ENCODE measurements at regions not wholly inside any gene's neighbourhood (a gene's known extent, or its start where the extent isn't known, plus 50 kb on each side); places are given as distances from the start of the nearest gene placed in this dataset.
"Not testable (repeated sequence)": the region's sequence is repeated elsewhere in the genome, so short reads cannot be mapped to it uniquely, and the experiment has no call there.

DNA sequence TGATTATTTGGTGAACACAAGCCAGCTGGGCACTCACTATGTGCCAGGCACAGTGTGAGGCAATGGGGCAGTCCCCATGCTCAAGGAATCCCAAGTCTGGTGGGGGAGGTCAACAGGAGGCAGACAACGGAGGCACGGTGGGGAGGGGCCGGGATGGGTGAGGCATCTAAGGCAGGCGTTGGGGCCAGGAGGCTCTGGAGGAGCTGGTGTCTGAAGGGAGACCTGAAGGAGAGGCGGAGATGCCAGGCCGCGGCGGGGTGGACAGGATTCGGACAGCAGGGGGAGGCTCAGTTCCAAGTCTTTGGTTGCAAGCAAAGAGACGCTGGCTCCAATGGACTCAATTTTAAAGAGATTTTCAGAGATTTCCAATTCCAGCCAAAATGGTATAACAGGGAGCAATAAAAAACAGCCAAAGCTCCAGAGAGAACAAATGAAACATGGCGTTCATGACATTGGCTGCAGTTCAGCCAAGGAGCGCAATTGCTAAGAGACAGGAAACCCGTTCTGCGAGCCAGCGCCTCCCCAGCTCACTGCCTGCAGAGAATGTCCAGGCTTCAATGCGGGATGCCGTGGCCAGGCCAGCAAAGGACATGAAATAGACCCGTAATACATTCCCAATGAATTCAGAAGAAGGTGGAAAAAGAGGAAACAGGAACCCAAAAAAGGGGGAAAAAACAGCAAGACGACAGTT is 105.2 kb upstream of the LRPAP1 start:
- H3K27ac ChIP-seq (ENCODE audit: low read depth, low read length), result no peak overlapping the region
- TF ChIP-seq, protein P1, sequence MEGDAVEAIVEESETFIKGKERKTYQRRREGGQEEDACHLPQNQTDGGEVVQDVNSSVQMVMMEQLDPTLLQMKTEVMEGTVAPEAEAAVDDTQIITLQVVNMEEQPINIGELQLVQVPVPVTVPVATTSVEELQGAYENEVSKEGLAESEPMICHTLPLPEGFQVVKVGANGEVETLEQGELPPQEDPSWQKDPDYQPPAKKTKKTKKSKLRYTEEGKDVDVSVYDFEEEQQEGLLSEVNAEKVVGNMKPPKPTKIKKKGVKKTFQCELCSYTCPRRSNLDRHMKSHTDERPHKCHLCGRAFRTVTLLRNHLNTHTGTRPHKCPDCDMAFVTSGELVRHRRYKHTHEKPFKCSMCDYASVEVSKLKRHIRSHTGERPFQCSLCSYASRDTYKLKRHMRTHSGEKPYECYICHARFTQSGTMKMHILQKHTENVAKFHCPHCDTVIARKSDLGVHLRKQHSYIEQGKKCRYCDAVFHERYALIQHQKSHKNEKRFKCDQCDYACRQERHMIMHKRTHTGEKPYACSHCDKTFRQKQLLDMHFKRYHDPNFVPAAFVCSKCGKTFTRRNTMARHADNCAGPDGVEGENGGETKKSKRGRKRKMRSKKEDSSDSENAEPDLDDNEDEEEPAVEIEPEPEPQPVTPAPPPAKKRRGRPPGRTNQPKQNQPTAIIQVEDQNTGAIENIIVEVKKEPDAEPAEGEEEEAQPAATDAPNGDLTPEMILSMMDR (IDR thresholded peaks at IDR 0.05; ENCODE audit: insufficient read depth, low read length, poor library complexity, severe bottlenecking), result no peak
- TF ChIP-seq EZH2phosphoT487 (conservative IDR thresholded peaks at IDR 0.05; ENCODE audit: low read length), result no peak

DNA sequence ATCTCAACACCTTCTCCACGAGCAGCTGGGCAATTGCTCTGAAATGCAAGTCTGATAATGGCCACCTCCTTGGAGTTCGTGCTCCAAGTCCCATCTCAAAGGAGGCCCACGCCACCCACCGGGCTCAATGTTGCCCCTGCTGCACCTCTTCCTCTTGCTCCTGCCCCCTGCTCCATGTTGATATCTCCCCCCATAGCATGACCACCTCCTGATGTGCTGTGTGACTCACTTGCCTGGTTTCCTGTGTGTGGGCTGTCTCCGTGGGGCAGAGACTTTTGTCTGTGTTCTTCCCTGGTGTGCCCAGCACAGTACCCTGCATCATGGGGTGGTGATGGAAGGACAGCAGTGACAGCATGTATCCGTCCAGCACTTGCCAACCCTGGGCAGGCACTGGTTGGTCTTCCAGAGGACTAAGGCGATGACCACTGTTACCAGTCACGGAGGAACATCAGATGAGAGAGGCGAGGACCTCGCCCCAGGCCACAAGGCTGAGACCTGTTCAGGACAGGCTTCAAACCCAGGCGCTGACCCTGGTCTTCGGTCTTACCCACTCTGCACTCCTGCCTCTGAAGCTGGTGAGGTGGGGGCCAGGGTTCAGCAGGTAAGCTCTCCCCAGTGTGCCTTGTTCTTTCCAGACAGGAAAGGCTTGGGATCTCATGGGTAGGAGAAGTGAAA is 104.6 kb upstream of the LRPAP1 start:
- H3K36me3 ChIP-seq (ENCODE audit: low read length), result no peaks in the 10 kb centered on the region
- H3F3A ChIP-seq (ENCODE audit: insufficient read depth), result no peaks in the 10 kb centered on the region
- no peaks in the 10 kb centered on the region for H3K9me2 ChIP-seq (replicated peaks; ENCODE audit: insufficient read depth, low read length)
- H3K4me3 ChIP-seq (ENCODE audit: insufficient read depth, low read length, poor library complexity, severe bottlenecking), result no peak overlapping the region
- H3K4me2 ChIP-seq (ENCODE audit: low read depth, low read length, poor library complexity, severe bottlenecking), result no peak overlapping the region
- no peaks in the 10 kb centered on the region for H3K9me3 ChIP-seq (ENCODE audit: insufficient read depth, low read length)
- TF ChIP-seq, protein P1 (IDR thresholded peaks at IDR 0.05; ENCODE audit: insufficient read depth, low read length, poor library complexity, severe bottlenecking), result no peak
- TF ChIP-seq EZH2phosphoT487 (conservative IDR thresholded peaks at IDR 0.05; ENCODE audit: low read length), result no peak
- H4K20me1 ChIP-seq (ENCODE audit: low read depth, low read length), result no peaks in the 10 kb centered on the region
- H2AFZ ChIP-seq (ENCODE audit: low read depth, low read length, severe bottlenecking), result no peak overlapping the region
- no peak overlapping the region for H3K27ac ChIP-seq (ENCODE audit: low read depth, low read length)
- no peak overlapping the region for H3K9ac ChIP-seq (ENCODE audit: low read length)
- no peaks in the 10 kb centered on the region for H3K79me2 ChIP-seq (ENCODE audit: insufficient read depth, low read length)
- H3K27me3 ChIP-seq (ENCODE audit: low read length), result no peaks in the 10 kb centered on the region

More for the DNA sequence above, 105.2 kb upstream of the LRPAP1 start:
- Histone ChIP-seq H3K27me3 (ENCODE audit: low read length) (no peaks in the 10 kb centered on the region), H3F3A (ENCODE audit: insufficient read depth) (no peaks in the 10 kb centered on the region), H3K79me2 (ENCODE audit: insufficient read depth, low read length) (no peaks in the 10 kb centered on the region), H3K9ac (ENCODE audit: low read length) (no peak overlapping the region), H3K36me3 (ENCODE audit: low read length) (no peaks in the 10 kb centered on the region), H4K20me1 (ENCODE audit: low read depth, low read length) (no peaks in the 10 kb centered on the region), H2AFZ (ENCODE audit: low read depth, low read length, severe bottlenecking) (no peak overlapping the region), H3K4me3 (ENCODE audit: insufficient read depth, low read length, poor library complexity, severe bottlenecking) (no peak overlapping the region), H3K4me2 (ENCODE audit: low read depth, low read length, poor library complexity, severe bottlenecking) (no peak overlapping the region), H3K9me2 (replicated peaks; ENCODE audit: insufficient read depth, low read length) (no peaks in the 10 kb centered on the region), H3K9me3 (ENCODE audit: insufficient read depth, low read length) (no peaks in the 10 kb centered on the region)

DNA sequence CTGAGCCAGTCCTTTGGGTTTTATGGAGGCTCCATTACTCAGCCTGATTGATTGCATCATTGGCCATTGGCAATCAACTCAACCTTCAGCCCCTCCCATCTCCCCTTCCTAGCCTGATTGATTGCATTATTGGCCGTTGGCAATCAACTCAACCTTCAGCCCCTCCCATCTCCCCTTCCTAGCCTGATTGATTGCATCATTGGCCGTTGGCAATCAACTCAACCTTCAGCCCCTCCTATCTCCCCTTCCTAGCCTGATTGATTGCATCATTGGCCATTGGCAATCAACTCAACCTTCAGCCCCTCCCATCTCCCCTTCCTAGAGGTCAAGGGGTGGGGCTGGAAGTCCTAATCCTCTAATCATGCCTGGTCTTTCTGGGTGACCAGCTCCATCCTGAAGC is 103.8 kb upstream of the LRPAP1 start:
- not testable (repeated sequence) for H3F3A ChIP-seq (ENCODE audit: insufficient read depth); H3K9me3 ChIP-seq (ENCODE audit: insufficient read depth, low read length); H3K4me3 ChIP-seq (ENCODE audit: insufficient read depth, low read length, poor library complexity, severe bottlenecking); H4K20me1 ChIP-seq (ENCODE audit: low read depth, low read length); H3K9me2 ChIP-seq (replicated peaks; ENCODE audit: insufficient read depth, low read length); H2AFZ ChIP-seq (ENCODE audit: low read depth, low read length, severe bottlenecking); H3K27ac ChIP-seq (ENCODE audit: low read depth, low read length); H3K79me2 ChIP-seq (ENCODE audit: insufficient read depth, low read length); H3K36me3 ChIP-seq (ENCODE audit: low read length); H3K4me2 ChIP-seq (ENCODE audit: low read depth, low read length, poor library complexity, severe bottlenecking); H3K27me3 ChIP-seq (ENCODE audit: low read length); H3K9ac ChIP-seq (ENCODE audit: low read length)

Data from SU-DHL-6 (cell line).